Stimulated activated CD4-positive, alpha-beta T cell treated with anti-CD3 and anti-CD28 coated beads, Interleukin-15, amount 100 ng/mL, for 24 hours (primary cell): ENCODE measurements at regions not wholly inside any gene's neighbourhood (a gene's known extent, or its start where the extent isn't known, plus 50 kb on each side); places are given as distances from the start of the nearest gene placed in this dataset.

Experiments used
- DNase-seq: peaks from one replicate; pipeline ENCODE4 v3.0.0-alpha.2; 2020

DNA sequence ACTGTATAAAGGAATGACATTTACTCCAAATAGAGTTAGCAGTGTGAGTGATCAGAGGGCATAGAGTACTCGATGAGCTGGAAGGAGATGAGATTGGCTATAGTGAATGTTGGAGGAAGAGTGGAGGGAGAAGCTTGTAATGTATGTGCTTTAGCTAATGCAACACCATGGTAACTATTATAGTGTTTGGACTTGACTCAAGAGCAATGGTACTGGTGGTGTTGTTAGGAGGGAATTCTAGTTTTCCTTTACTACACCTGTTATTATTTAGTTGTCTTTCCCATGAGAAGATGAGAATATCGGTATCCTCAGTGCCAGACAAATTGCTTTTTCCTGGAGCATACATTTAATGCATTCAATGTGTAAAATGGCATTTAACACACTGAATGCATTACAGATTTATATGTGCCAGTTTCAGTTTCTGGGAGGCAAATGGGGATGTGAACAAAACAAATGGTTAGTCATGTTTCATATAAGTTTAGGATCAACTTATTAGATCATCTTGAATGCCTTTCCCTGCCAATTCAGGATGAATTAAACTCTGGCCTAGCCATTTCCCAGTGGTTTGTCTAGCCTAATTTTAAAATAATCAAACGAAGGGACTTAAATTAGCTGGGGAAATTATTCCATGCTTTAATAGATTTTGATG is 291.1 kb upstream of the ADAMTS5 start:
- no peak for DNase-seq

- DNase-seq, result no peak
Measured at GRCh38 chr21:27257226-27257625, 290.3 kb upstream of the ADAMTS5 start.

- DNase-seq, result no peak
Measured at GRCh38 chr21:27251752-27252151, 284.9 kb upstream of the ADAMTS5 start.

GRCh38 chr21:27250366-27250765 is 283.5 kb upstream of the ADAMTS5 start:
- no peak for DNase-seq

DNA sequence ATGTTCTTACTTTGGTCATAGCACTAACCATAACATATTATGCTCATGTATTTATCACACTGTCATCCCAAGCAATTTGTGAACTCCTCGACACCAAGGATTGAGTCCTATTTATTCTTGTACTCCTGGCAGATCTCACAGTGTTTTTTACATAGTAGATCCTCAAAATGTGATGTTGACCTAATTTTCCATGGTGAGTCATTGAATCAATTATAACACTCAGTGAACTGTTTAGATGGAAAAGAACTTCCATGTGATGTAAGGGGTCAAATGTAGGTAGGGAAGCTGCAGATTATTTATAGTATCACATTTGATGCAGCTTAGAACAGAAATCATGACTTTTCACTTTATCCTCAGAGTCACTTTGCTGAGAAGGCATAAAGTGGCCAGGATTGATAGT is 281.9 kb upstream of the ADAMTS5 start:
- no peak for DNase-seq

GRCh38 chr21:27246741-27247140 is 279.9 kb upstream of the ADAMTS5 start:
- DNase-seq, result no peak

- no peak for DNase-seq
Measured at GRCh38 chr21:27244776-27245175, 277.9 kb upstream of the ADAMTS5 start.

DNA sequence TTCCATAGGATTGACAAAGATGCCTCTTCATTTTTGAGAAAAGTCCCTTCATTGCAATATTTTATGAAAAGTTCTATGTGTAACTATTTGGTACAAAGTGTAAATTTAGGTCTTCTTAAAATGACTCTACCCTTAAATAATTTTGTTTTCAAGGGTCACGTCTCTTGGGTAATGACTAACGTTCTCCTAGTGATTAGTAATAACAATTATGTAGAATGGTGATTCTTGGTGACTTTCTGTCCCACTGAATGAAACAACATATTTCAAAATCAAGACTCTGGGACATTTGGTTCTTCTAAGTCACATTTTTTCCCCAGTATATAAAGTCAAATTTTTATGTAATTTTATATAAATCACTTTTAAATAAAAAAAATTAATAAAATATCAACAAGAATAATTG is 277.5 kb upstream of the ADAMTS5 start:
- no peak for DNase-seq

GRCh38 chr21:27240839-27241238 is 274.0 kb upstream of the ADAMTS5 start:
- DNase-seq, result no peak

- no peak for DNase-seq
Measured at GRCh38 chr21:27233514-27234115, 266.7 kb upstream of the ADAMTS5 start.

DNA sequence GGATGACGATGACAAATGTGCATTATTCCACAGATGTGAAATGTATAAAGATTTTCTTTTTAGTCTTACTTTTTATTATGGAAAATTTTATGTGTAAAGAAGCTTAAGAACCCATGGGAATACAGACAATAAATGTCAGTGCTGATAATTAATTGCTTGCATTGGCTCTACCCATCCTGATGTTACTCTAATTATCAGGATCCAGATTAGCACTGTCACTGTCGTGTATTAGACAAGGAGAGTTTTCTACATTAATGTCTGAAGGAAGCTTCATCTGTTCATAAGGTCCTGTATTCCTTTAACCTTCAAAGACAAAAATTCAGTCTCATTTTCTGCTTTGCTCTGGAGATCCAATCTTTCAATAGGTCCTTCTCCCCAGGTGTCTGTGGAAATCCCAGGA is 259.1 kb upstream of the ADAMTS5 start:
- no peak for DNase-seq

- no peak for DNase-seq
Measured at GRCh38 chr21:27225151-27225550, 258.3 kb upstream of the ADAMTS5 start.

- DNase-seq, result no peak
Measured at GRCh38 chr21:27224169-27224568, 257.3 kb upstream of the ADAMTS5 start.

DNA sequence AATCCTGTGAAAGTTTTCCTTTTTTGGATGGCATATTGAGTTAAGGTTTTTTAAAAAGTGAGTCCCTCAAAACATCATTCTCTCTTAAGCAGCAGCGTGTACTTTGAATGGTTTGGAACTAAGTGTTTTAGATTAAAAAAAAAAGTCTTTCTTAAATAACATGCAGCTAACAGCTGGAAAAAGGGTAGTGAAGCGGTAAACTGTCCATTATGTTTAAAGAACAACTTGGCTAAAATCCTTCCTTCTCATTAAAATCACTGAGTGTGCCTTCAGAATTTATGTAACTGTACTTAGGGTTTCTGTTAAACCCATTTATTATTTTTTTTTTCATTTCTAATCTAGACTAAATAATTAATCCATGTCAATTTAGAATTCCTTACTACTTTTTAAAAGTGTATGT is 254.2 kb upstream of the ADAMTS5 start:
- no peak for DNase-seq

DNA sequence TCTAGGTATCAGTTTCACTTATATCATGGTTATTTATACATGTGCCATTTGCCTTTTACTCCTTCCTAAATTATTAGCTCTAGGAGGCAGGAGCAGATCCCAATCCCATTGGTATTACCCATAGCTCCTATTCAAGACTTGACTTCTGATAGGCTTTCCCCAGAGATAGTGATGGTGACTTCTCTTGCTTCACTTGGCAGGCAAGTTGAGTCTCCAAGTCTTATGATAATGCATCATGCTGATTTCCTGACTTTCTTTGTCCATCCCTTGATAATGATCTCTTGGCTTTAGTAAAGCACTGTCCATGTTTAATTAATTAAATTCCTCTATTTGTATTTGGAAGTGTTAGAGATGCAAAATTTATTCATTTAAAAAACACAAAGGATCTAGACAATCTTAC is 253.5 kb upstream of the ADAMTS5 start:
- DNase-seq, result no peak

DNA sequence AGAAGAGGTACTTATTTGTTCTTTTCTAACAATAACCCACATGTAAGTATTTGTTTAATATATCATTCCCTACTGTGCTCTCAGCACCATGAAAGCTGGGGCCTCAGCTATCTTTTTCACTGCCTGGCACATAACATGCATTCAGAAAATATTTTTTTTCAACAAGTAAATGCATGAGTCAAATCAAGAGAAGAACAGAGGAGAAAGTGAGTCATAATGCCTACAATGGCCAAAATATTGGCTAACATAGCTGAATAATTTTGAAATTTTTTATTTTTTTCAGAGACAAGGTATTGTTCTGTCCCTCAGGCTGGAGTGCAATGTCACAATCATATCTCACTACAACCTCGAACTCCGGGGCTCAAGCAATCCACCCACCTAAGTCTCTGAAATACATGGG is 252.2 kb upstream of the ADAMTS5 start:
- DNase-seq, result no peak

- DNase-seq, result no peak
Measured at GRCh38 chr21:27213303-27213702, 246.4 kb upstream of the ADAMTS5 start.

DNA sequence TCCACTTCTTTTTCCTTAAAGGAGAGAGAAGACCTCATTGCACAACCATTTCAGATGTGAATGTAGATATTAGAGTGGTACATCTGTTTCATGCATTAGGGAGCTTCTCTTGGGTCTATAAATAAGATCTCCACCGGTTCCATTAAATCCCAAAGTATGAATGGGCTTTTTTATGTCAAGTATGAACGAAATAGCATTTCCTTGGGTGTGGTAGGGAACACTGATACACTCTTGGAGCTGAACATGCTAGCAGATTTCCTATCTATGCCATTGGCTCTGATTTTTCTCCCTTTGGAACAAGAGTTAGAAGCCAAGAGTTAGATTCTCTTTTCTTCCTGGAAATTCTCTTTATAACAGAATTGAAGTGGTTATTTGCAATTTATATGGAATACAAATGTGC is 245.6 kb upstream of the ADAMTS5 start:
- DNase-seq, result no peak

GRCh38 chr21:27209546-27209945 is 242.7 kb upstream of the ADAMTS5 start:
- no peak for DNase-seq

DNA sequence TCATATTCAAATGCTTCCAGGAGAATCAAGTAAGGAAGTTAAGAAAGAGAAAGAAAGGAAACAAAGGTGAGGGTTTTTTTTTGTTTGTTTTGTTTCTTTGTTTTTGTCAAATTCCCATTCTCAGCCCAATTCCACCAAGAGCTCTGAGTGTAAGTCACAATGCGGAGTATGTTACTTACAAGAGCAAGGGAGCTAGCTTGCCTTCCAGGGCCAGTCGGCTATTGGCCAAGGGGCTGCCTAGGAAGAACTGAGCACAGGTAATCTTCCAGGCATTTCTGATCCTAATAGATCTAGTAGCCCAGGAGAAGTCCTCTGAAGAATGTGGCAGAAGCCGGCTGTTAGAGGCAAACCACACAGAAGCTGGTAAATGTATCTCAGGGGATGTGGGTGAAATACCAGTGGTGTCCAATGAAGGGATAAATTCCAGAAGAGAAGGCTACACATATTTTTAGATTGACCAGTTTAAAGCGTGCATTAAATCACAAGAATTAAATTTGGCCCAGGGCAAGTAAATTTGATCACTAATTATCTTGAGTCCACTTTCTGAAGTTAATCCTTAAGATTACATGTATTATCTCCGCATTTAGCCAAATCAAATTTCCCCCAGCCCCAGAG is 239.6 kb upstream of the ADAMTS5 start:
- no peak for DNase-seq

DNA sequence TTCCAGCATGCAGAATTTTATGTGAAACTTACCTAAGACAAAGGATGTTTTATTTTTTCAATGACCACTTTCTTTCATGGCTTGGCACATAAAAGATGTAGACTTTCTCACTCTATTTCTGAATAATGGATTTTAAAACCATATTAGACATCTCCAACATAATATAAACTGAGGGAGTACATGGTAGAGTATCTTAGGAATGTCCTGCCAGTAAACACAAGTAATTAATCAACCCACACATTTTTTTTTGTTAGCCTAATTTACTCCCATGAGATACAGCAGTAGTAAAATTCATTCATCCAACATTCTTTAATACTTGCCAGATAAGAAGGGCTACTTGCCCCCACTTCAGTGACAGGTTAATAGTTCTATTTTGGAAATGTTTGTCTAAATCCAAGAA is 235.4 kb upstream of the ADAMTS5 start:
- no peak for DNase-seq

DNA sequence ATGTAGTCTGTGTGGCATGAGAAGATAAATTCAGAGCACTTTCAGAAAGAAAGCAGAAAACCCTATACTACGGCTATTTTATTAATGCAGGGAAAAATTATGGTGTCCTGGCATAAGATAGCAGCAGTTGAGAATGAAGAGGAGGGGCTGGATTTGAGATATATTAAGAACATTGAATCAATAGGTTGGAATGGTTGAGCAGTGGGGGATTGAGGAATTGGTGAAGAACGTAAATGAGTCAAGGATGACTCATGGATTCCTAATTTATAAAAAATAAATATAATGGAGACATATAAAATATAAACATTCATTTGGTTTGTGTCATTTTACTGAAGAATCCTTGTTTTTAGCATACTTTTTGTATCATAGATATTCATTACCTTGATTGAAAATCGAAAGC is 234.3 kb upstream of the ADAMTS5 start:
- DNase-seq, result no peak

DNA sequence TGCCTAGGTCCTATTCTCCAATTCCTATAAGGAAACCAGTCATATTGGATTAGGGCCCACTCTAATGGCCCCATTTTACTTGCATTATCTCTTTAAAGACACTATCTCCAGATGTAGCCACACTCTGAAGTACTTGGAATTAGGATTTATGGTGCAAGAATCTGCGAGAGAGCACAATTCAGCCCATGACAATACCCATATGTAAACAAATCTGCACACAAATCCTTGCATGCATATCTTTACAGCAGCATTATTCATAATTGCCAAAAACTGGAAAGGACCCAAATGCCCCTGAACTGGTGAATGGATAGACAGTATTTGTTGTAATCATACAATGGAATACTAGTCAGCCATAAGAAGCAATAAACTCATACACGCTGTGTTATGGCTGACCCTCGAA is 229.8 kb upstream of the ADAMTS5 start:
- DNase-seq, result no peak

DNA sequence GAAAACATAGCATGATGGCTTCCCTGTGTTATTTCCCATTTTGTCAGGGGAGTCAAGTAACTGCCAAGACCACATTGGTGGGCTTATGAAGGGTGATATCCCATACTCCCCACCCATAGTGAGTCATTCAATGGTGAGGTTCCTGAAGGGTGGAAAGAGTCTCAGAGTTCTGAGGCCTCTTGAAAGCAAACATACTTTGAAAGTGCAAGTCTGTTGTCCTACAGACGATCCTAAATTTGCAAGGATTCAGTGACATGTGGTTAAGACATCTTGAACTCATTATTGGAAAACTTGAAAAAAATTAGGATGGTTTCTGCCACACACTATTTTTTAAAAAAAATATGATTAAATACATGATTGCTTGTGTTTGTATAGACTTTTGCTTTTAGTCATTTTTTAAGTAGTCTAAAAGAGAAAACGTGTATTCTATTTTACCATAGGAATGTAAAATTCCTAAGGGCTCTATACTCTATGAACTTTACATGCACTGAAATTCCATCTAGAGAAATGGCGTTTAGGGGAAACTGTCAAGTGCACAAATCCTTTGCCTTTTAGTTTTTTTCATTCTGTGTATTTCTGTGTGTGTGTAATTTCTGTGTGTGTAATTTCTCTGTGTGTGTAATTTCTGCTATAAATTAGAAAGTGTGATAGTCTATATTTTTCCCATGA is 225.5 kb upstream of the ADAMTS5 start:
- no peak for DNase-seq
